Heart right ventricle (tissue), 16 donors: ENCODE measurements at regions not wholly inside any gene's neighbourhood (a gene's known extent, or its start where the extent isn't known, plus 50 kb on each side); places are given as distances from the start of the nearest gene placed in this dataset.

Source experiments
- ATAC-seq, 8 donors: fragments of 200-7000 bp; cut with Tn5 transposase; one replicate each; pipeline ENCODE4 v1.9.1; 2020; ENCODE audit warnings: mild to moderate bottlenecking in 8 of 8, moderate library complexity in 8 of 8, moderate number of reproducible peaks in 1 of 8
- DNase-seq, 2 donors: peaks; one replicate each; pipeline ENCODE4 v3.0.0-alpha.2; 2020
- H3K27ac ChIP-seq, 10 donors: fragments of 200-600 bp; sonication (generic) in 2 of 10; one replicate each; pipeline versions ENCODE4 v1.5.0 to v1.8.0; 2020 to 2022; ENCODE audit warnings: mild to moderate bottlenecking in 3 of 10
- H3K27me3 ChIP-seq, 7 donors: fragments of 200-600 bp; one replicate each; pipeline ENCODE4 v1.8.0; 2021 to 2022; ENCODE audit warnings: mild to moderate bottlenecking in 2 of 7
- H3K36me3 ChIP-seq, 9 donors: fragments of 200-600 bp; sonication (generic) in 1 of 9; one replicate each; pipeline versions ENCODE4 v1.5.0 to v1.8.0; 2020 to 2022; ENCODE audit warnings: mild to moderate bottlenecking in 2 of 9
- H3K4me1 ChIP-seq, 9 donors: fragments of 200-600 bp; sonication (generic) in 1 of 9; one replicate each; pipeline versions ENCODE4 v1.5.0 to v1.8.0; 2020 to 2022; ENCODE audit warnings: mild to moderate bottlenecking in 4 of 9
- H3K4me3 ChIP-seq, 10 donors: fragments of 200-600 bp; sonication (generic) in 2 of 10; one replicate each; pipeline versions ENCODE4 v1.5.0 to v1.8.0; 2020 to 2022; ENCODE audit warnings: mild to moderate bottlenecking in 7 of 10, moderate library complexity in 2 of 10
- H3K9me3 ChIP-seq, 11 donors: fragments of 200-600 bp in 10 of 11; sonication (generic) in 2 of 11; one replicate each; pipeline versions ENCODE4 v1.5.0 to v1.8.0; 2013 to 2022; ENCODE audit warnings: mild to moderate bottlenecking in 2 of 11, control low read depth in 1 of 11, moderate library complexity in 1 of 11
- WGBS, 2 donors: extraction: QIAGEN DNeasy Blood & Tissue Kit; methylation state at CpG; one replicate each; pipeline ENCODE4 v1.1.7; 2013; ENCODE audit warnings: inconsistent platforms in 1 of 2; 5-methylcytosine and 5-hydroxymethylcytosine counted together
- intact Hi-C, 10 donors: fragments of 100-400 bp; cut with DNase I; formaldehyde crosslinking; loops; one replicate each; pipeline versions ENCODE4 v1.11.1 to v1.14.2; 2022
- TF ChIP-seq, protein P1 (sequence below), 9 donors: fragments of 200-600 bp; sonication (generic) in 2 of 9; IDR thresholded peaks; one replicate each; pipeline versions ENCODE4 v1.5.0 to v1.8.0; 2021 to 2022; ENCODE audit warnings: antibody characterized with exemption in 9 of 9, mild to moderate bottlenecking in 5 of 9, moderate library complexity in 1 of 9
- donor health status: Arrhythmogenic right ventricular cardiomyopathy.
- donor health status: ischemic (EF 13 %, LVEDD 7.1; RV severe dilation, severe dysfunction).
- donor health status: healthy with polysubstance abuse.
- donor health status: DM: no; HTN: yes; CAD: no.
- donor health status: DM: no; HTN: no; CAD: no.
- donor health status: ischemic (EF 25% LVEDD 6.9; RV normal size, moderate dysfunction).
- donor health status: ischemic (EF 25% LVEDD 5.7; RV mildly dilated, moderate dysfunction).
- donor health status: healthy.
- donor health status: DM: yes; HTN: yes; CAD: no.
- donor health status: Ischemic cardiomyopathy.
- donor health status: ischemic (EF 35%, LVEDD 5.7; RV mildly dilated, moderate dysfunction).
- donor health status: nonischemic (EF 11% LVEDD 7.7; RV severe dilation, severe dysfunction).
- donor health status: DM: yes; HTN: yes; CAD: no.
- donor health status: PGD.
- donor health status: ischemic (EF 29% LVEDD 5.4; RV normal size, mild dysfunction).
- donor health status: nonischemic (EF 23%, LVEDD 6.1; RV moderate dilation, normal function).

DNA sequence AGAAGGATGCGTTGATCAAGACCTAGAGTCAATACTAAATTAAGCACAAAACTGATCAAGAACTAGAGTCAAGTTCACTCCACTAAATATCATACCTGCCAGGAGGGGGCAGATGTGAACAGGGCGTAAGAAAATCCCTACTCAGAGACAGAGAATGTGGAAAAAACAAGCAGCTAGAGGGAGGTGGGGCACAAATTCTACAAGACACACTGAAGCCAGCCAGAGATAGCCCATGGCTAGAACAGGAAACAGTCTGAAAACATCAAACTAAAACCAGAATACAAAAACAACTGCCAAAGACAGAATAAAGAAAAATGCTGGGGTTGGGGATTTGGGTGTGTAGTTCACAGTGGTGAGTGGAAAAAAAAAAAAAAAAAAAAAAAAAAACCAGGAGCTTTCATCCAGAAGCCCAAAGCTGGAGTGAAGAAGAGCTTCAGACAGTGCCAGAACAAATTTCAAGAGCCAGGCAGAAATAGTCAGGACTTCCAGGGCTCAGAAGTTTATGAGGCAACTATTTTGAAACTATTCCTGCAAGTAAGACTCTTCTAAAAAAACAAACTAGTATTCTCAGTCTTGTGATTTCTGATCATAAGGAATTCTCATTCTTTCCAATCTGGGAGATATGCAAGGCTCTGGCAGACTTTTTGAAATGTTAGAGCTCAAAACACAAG, 118.3 kb downstream of the CCDC71L start:
- TF ChIP-seq, protein P1, sequence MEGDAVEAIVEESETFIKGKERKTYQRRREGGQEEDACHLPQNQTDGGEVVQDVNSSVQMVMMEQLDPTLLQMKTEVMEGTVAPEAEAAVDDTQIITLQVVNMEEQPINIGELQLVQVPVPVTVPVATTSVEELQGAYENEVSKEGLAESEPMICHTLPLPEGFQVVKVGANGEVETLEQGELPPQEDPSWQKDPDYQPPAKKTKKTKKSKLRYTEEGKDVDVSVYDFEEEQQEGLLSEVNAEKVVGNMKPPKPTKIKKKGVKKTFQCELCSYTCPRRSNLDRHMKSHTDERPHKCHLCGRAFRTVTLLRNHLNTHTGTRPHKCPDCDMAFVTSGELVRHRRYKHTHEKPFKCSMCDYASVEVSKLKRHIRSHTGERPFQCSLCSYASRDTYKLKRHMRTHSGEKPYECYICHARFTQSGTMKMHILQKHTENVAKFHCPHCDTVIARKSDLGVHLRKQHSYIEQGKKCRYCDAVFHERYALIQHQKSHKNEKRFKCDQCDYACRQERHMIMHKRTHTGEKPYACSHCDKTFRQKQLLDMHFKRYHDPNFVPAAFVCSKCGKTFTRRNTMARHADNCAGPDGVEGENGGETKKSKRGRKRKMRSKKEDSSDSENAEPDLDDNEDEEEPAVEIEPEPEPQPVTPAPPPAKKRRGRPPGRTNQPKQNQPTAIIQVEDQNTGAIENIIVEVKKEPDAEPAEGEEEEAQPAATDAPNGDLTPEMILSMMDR (IDR thresholded peaks at IDR 0.05) = peak; percentile 32 to 73 (median 61)
- ATAC-seq = peak in 7 of 8 donors; percentile 51 to 89 (median 86)
- H3K9me3 ChIP-seq = no peaks in the 10 kb centered on the region
- peak overlapping the region in 1 of 10 donors; percentile 19 for H3K27ac ChIP-seq
- intact Hi-C loops = loop anchor here in 8 of 10 donors (1.0 to 10.0 kb wide), 6 partner anchors 112 to 195 kb away; partner anchors contain the start of gene CCDC71L (in 2 of the 8)
- 29 to 34% methylated on average over 2 of the region's 2 CpGs for WGBS, 2 donors
- no peak overlapping the region for H3K4me3 ChIP-seq
- peaks cover 0 to 15% (median 6%) of the 10 kb centered on the region in 9 donors for H3K4me1 ChIP-seq
- peak in 1 of 2 donors; percentile 61 for DNase-seq
- no peaks in the 10 kb centered on the region for H3K36me3 ChIP-seq
- no peaks in the 10 kb centered on the region for H3K27me3 ChIP-seq

DNA sequence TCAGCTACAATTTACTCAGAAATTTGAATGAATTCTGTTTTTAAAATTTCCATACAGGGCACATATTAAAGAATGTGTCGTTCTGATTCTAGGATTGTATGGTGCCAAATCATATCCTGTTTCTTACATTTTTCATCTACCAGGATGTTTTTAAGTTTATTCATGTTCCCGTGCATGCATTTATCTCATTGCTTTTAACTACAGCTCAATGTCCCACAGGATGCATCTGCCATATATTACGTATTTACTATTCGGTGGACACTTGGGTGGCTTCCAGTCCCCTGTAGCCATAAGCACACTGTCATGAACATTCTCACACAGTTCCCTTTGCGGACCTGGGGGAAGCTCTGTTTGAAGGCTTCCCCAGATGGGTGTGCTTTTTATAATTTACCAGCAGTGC, 122.3 kb downstream of the CCDC71L start:
- Histone ChIP-seq H3K9me3 (peaks cover 0 to 5% (median 0%) of the 10 kb centered on the region in 11 donors), H3K4me3 (no peak overlapping the region), H3K27ac (peak overlapping the region in 1 of 10 donors; percentile 20), H3K27me3 (no peaks in the 10 kb centered on the region), H3K4me1 (peaks cover 0 to 21% (median 6%) of the 10 kb centered on the region in 9 donors), H3K36me3 (no peaks in the 10 kb centered on the region)
- intact Hi-C loops = no loop called here
- ATAC-seq (no peak), DNase-seq (no peak)
- 57 to 61% methylated on average over 5 of the region's 5 CpGs for WGBS, 2 donors
- TF ChIP-seq, protein P1 (IDR thresholded peaks at IDR 0.05) = no peak

DNA sequence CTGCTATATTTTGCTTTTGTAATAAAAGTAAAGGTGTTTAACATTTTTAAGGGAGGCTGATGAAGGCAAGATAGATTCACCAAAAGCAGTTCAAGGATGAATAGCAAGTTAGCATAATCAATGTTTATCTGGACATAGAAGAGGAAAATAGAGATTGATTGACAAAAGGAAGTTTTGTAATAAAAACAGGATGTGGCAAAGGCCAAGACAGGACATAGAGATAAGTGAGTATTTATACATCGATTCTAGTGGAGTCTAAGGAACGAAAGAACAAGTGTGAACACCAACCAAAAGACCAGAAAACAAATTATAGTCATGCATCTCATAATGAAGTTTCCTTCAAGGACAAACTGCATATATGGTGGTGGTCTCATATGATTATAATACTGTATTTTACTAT, 123.8 kb downstream of the CCDC71L start:
- TF ChIP-seq, protein P1 (IDR thresholded peaks at IDR 0.05) = no peak
- Histone ChIP-seq H3K36me3 (no peaks in the 10 kb centered on the region), H3K4me1 (peaks cover 0 to 12% (median 0%) of the 10 kb centered on the region in 9 donors), H3K4me3 (no peak overlapping the region), H3K9me3 (peaks cover 0 to 5% (median 0%) of the 10 kb centered on the region in 11 donors), H3K27me3 (no peaks in the 10 kb centered on the region), H3K27ac (no peak overlapping the region)
- ATAC-seq (no peak), DNase-seq (no peak)
- intact Hi-C loops = no loop called here
- WGBS, 2 donors = 45 to 63% methylated on average over 2 of the region's 2 CpGs

DNA sequence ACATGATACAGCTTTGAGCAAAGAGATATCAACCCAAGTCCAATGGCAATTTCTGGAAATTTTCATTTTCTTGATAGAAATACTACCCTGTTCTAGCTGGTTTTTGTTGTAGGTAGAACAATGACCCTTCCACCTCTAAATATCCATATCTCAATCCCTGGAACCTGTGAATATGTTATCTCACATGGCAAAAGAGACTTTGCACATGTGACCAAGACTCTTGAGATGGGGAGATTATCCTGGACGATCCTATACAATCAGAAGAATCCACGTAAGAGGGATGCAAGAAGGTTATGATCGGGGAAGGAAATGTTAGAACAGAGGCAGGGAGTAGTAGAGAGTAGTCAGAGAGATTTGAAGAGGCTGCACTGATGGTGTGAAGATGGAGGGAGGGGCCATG, 124.9 kb downstream of the CCDC71L start:
- Histone ChIP-seq H3K9me3 (peaks cover 0 to 5% (median 0%) of the 10 kb centered on the region in 11 donors), H3K27me3 (no peaks in the 10 kb centered on the region), H3K27ac (no peak overlapping the region), H3K4me1 (peaks cover 0 to 12% (median 0%) of the 10 kb centered on the region in 9 donors), H3K36me3 (no peaks in the 10 kb centered on the region), H3K4me3 (no peak overlapping the region)
- intact Hi-C loops = no loop called here
- ATAC-seq = no peak
- 81 to 89% methylated on average over 3 of the region's 3 CpGs for WGBS, 2 donors
- DNase-seq = no peak
- TF ChIP-seq, protein P1 (IDR thresholded peaks at IDR 0.05) = no peak
